SU-DHL-6 (cell line): ENCODE measurements at regions not wholly inside any gene's neighbourhood (a gene's known extent, or its start where the extent isn't known, plus 50 kb on each side); places are given as distances from the start of the nearest gene placed in this dataset.

ENCODE experiments used
- CTCF ChIP-seq: fragments of 200-600 bp; sonication (generic); IDR thresholded peaks from one replicate; pipeline ENCODE4 v1.5.1; 2017; ENCODE audit warnings: antibody characterized with exemption, mild to moderate bottlenecking, low read length, moderate library complexity; ENCODE audit not compliant: insufficient read depth, poor library complexity, severe bottlenecking
- EZH2phosphoT487 ChIP-seq: fragments of 200-600 bp; sonication (generic), shearing (Covaris generic); conservative IDR thresholded peaks from 2 replicates; pipeline ENCODE4 v1.6.1; 2018; ENCODE audit warnings: mild to moderate bottlenecking, antibody characterized with exemption, low read length, moderate library complexity, mixed read lengths

GRCh38 chr5:72656756-72657513 lies 149.7 kb upstream of the ZNF366 start:
- no peak for TF ChIP-seq CTCF
- no peak for TF ChIP-seq EZH2phosphoT487
